ENCODE measurements at regions not wholly inside any gene's neighbourhood (a gene's known extent, or its start where the extent isn't known, plus 50 kb on each side); places are given as distances from the start of the nearest gene placed in this dataset.

- intact Hi-C loops (cut with DNase I) = no loop called here
- Histone ChIP-seq H3K4me3 (no peak overlapping the region), H3K27me3 (no peaks in the 10 kb centered on the region), H3K36me3 (no peaks in the 10 kb centered on the region), H3K27ac (replicated peaks in 1 of 4) (peak overlapping the region in 1 of 4 donors; percentile 34), H3K4me1 (peaks cover 11 to 43% (median 39%) of the 10 kb centered on the region in 4 donors), H3K9me3 (no peaks in the 10 kb centered on the region)
- DNase-seq (ENCODE audit: extremely low spot score) = no peak
- no peak for TF ChIP-seq POLR2AphosphoS5 (IDR thresholded peaks at IDR 0.05)
- TF ChIP-seq EP300 (IDR thresholded peaks at IDR 0.05) = no peak
- no peak for TF ChIP-seq POLR2A (IDR thresholded peaks at IDR 0.05; ENCODE audit: low read depth)
- TF ChIP-seq CTCF (IDR thresholded peaks at IDR 0.05) = no peak
- 64% methylated on average over 7 of the region's 7 CpGs for WGBS
Measured at GRCh38 chr17:77613218-77613617, 345.3 kb upstream of the TNRC6C start.

- H3K36me3 ChIP-seq = no peaks in the 10 kb centered on the region
- no peaks in the 10 kb centered on the region for H3K9me3 ChIP-seq
- H3K27ac ChIP-seq (replicated peaks in 1 of 4) = no peak overlapping the region
- H3K27me3 ChIP-seq = no peaks in the 10 kb centered on the region
- intact Hi-C loops (cut with DNase I) = no loop called here
- H3K4me3 ChIP-seq = no peak overlapping the region
- TF ChIP-seq POLR2A (IDR thresholded peaks at IDR 0.05; ENCODE audit: low read depth) = no peak
- TF ChIP-seq POLR2AphosphoS5 (IDR thresholded peaks at IDR 0.05) = no peak
- TF ChIP-seq EP300 (IDR thresholded peaks at IDR 0.05) = no peak
- TF ChIP-seq CTCF (IDR thresholded peaks at IDR 0.05) = no peak
- H3K4me1 ChIP-seq = peaks cover 11 to 43% (median 39%) of the 10 kb centered on the region in 4 donors
- DNase-seq (ENCODE audit: extremely low spot score) = no peak
- WGBS = 81% methylated on average over 8 of the region's 8 CpGs
Measured at GRCh38 chr17:77613627-77614026, 344.9 kb upstream of the TNRC6C start.

GRCh38 chr17:77615703-77616253, 342.7 kb upstream of the TNRC6C start:
- H3K9me3 ChIP-seq = no peaks in the 10 kb centered on the region
- H3K27ac ChIP-seq (replicated peaks in 1 of 4) = peak overlapping the region; percentile 56 to 79 (median 69)
- H3K36me3 ChIP-seq = no peaks in the 10 kb centered on the region
- no peaks in the 10 kb centered on the region for H3K27me3 ChIP-seq
- WGBS = 25% methylated on average over 4 of the region's 4 CpGs
- H3K4me3 ChIP-seq = no peak overlapping the region
- DNase-seq (ENCODE audit: extremely low spot score) = no peak
- TF ChIP-seq POLR2A (IDR thresholded peaks at IDR 0.05; ENCODE audit: low read depth) (no peak), EP300 (IDR thresholded peaks at IDR 0.05) (no peak), CTCF (IDR thresholded peaks at IDR 0.05) (no peak), POLR2AphosphoS5 (IDR thresholded peaks at IDR 0.05) (no peak)
- H3K4me1 ChIP-seq = peaks cover 11 to 33% (median 29%) of the 10 kb centered on the region in 4 donors
- intact Hi-C loops (cut with DNase I) = no loop called here

GRCh38 chr17:77616254-77616731, 342.2 kb upstream of the TNRC6C start:
- Histone ChIP-seq H3K4me3 (no peak overlapping the region), H3K9me3 (no peaks in the 10 kb centered on the region), H3K27me3 (no peaks in the 10 kb centered on the region), H3K36me3 (no peaks in the 10 kb centered on the region), H3K4me1 (peaks cover 11 to 31% (median 25%) of the 10 kb centered on the region in 4 donors), H3K27ac (replicated peaks in 1 of 4) (peak overlapping the region; percentile 56 to 79 (median 69))
- WGBS = 16% methylated on average over 3 of the region's 3 CpGs
- intact Hi-C loops (cut with DNase I) = no loop called here
- no peak for DNase-seq (ENCODE audit: extremely low spot score)
- no peak for TF ChIP-seq POLR2AphosphoS5 (IDR thresholded peaks at IDR 0.05)

GRCh38 chr17:77617516-77617915, 341.0 kb upstream of the TNRC6C start:
- intact Hi-C loops (cut with DNase I) = no loop called here
- Histone ChIP-seq H3K27ac (replicated peaks in 1 of 4) (no peak overlapping the region), H3K9me3 (no peaks in the 10 kb centered on the region), H3K36me3 (no peaks in the 10 kb centered on the region), H3K4me3 (no peak overlapping the region), H3K4me1 (peaks cover 11 to 31% (median 23%) of the 10 kb centered on the region in 4 donors), H3K27me3 (no peaks in the 10 kb centered on the region)
- no peak for DNase-seq (ENCODE audit: extremely low spot score)
- TF ChIP-seq POLR2AphosphoS5 (IDR thresholded peaks at IDR 0.05) (no peak), CTCF (IDR thresholded peaks at IDR 0.05) (no peak), EP300 (IDR thresholded peaks at IDR 0.05) (no peak), POLR2A (IDR thresholded peaks at IDR 0.05; ENCODE audit: low read depth) (no peak)
- 88% methylated on average over 8 of the region's 8 CpGs for WGBS
